NCI-H69 (cell line): ENCODE measurements at regions not wholly inside any gene's neighbourhood (a gene's known extent, or its start where the extent isn't known, plus 50 kb on each side); places are given as distances from the start of the nearest gene placed in this dataset.

Experiments
- DNase-seq: peaks from one replicate; lab custom pipeline; 2025; lab: John Stamatoyannopoulos, UW

GRCh38 chr12:111076611-111077451, 156.5 kb upstream of the MYL2 start:
- no peak for DNase-seq

- DNase-seq: no peak
Observed at GRCh38 chr12:111076199-111076598, 155.8 kb upstream of the MYL2 start.

GRCh38 chr12:111074965-111075364, 154.6 kb upstream of the MYL2 start:
- no peak for DNase-seq

- no peak for DNase-seq
Observed at GRCh38 chr12:111074559-111074958, 154.2 kb upstream of the MYL2 start.

GRCh38 chr12:111073370-111073769, 153.0 kb upstream of the MYL2 start:
- DNase-seq: no peak

- no peak for DNase-seq
Observed at GRCh38 chr12:111072299-111072698, 151.9 kb upstream of the MYL2 start.

GRCh38 chr12:111069886-111070285, 149.5 kb upstream of the MYL2 start:
- no peak for DNase-seq

GRCh38 chr12:111068290-111068689, 147.9 kb upstream of the MYL2 start:
- DNase-seq: peak; percentile 73

- peak; percentile 16 for DNase-seq
Observed at GRCh38 chr12:111067498-111067897, 147.1 kb upstream of the MYL2 start.

GRCh38 chr12:111066744-111067437, 146.5 kb upstream of the MYL2 start:
- no peak for DNase-seq

- no peak for DNase-seq
Observed at GRCh38 chr12:111064982-111065381, 144.6 kb upstream of the MYL2 start.

GRCh38 chr12:111064154-111064553, 143.8 kb upstream of the MYL2 start:
- DNase-seq: no peak

- DNase-seq: no peak
Observed at GRCh38 chr12:111063295-111064026, 143.1 kb upstream of the MYL2 start.

- DNase-seq: peak; percentile 82
Observed at GRCh38 chr12:111057701-111058425, 137.5 kb upstream of the MYL2 start.

GRCh38 chr12:111056618-111057521, 136.5 kb upstream of the MYL2 start:
- DNase-seq: peak; percentile 47

- DNase-seq: no peak
Observed at GRCh38 chr12:111055181-111055880, 135.0 kb upstream of the MYL2 start.

GRCh38 chr12:111048991-111049390, 128.6 kb upstream of the MYL2 start:
- no peak for DNase-seq

- peak; percentile 41 for DNase-seq
Observed at GRCh38 chr12:111046896-111047295, 126.5 kb upstream of the MYL2 start.

GRCh38 chr12:111045941-111046340, 125.6 kb upstream of the MYL2 start:
- no peak for DNase-seq

- peak; percentile 21 for DNase-seq
Observed at GRCh38 chr12:111041091-111041490, 120.7 kb upstream of the MYL2 start.
